22Rv1 (cell line): ENCODE measurements at regions not wholly inside any gene's neighbourhood (a gene's known extent, or its start where the extent isn't known, plus 50 kb on each side); places are given as distances from the start of the nearest gene placed in this dataset.

Experiments
- H3K27ac ChIP-seq: fragments of 450-650 bp; 2 replicates; pipeline ENCODE4 v1.5.1; 2017
- ZFX ChIP-seq: fragments of 450-650 bp; IDR thresholded peaks from 2 replicates; pipeline ENCODE4 v1.6.1; 2017; ENCODE audit warnings: antibody characterized with exemption, borderline replicate concordance
- TF ChIP-seq, protein P1 (sequence below): fragments of 450-650 bp; IDR thresholded peaks from 2 replicates; pipeline ENCODE4 v1.5.1; 2017; ENCODE audit warnings: mild to moderate bottlenecking

DNA sequence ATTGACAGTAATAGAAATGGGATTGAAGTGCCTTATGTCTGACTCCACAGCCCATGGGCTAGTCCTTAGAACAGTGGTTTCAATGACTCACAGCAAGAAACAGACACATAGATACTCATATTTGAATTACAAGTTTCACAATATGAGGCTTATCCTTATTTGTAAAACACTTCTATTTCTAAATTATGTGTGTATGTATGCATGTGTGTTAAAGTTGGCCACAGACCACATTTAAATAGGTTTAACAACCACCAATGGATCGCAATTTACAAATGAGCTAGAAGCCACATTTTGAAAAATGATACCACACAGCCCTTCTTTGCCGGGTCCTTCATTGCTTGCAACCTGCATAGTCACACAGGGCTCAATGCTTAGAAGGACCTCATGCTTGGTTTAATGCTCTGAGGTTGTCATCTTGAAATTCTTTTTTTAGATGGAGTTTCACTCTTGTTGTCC lies 157.8 kb upstream of the PREP start:
- no peak for TF ChIP-seq ZFX
- TF ChIP-seq, protein P1, sequence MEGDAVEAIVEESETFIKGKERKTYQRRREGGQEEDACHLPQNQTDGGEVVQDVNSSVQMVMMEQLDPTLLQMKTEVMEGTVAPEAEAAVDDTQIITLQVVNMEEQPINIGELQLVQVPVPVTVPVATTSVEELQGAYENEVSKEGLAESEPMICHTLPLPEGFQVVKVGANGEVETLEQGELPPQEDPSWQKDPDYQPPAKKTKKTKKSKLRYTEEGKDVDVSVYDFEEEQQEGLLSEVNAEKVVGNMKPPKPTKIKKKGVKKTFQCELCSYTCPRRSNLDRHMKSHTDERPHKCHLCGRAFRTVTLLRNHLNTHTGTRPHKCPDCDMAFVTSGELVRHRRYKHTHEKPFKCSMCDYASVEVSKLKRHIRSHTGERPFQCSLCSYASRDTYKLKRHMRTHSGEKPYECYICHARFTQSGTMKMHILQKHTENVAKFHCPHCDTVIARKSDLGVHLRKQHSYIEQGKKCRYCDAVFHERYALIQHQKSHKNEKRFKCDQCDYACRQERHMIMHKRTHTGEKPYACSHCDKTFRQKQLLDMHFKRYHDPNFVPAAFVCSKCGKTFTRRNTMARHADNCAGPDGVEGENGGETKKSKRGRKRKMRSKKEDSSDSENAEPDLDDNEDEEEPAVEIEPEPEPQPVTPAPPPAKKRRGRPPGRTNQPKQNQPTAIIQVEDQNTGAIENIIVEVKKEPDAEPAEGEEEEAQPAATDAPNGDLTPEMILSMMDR = no peak
- H3K27ac ChIP-seq = no peak overlapping the region

DNA sequence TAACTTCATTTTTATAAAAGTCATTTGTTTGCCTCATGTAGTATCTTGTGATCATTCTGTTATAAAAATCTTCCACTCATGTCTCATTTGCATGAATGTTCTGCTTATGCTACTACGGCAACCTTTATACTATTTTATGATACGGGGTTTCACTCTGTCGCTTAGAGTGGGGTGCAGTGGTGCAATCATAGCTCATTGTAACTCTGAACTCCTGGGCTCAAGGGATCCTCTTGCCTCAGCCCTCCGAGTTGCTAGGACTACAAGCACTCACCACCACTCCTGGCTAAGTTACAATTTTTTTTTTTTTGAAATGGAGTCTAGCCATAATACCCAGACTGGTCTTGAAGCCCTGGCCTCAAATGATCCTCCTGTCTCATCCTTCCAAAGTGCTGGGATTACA lies 154.4 kb upstream of the PREP start:
- no peak overlapping the region for H3K27ac ChIP-seq
- TF ChIP-seq, protein P1 = no peak
- no peak for TF ChIP-seq ZFX

DNA sequence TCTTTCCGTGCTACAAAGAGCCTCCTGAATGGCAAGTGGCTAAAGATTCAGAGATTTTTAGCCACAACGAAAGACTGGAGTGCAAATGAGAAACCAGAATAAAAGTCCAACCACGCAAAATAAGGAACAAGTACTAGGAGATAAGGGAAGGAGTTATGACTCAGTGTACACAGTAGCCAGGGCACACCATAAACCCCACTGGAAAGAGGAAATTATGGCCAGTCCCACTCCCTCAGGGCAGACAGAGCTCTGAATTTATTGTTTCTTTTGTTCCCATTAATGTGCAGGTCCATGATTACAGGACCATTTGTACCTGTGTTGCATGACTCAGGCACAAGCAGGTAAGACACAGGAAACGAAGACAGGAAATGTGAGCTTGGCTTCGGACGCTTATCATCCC lies 150.3 kb upstream of the PREP start:
- TF ChIP-seq, protein P1 = no peak
- TF ChIP-seq ZFX = no peak
- no peak overlapping the region for H3K27ac ChIP-seq

DNA sequence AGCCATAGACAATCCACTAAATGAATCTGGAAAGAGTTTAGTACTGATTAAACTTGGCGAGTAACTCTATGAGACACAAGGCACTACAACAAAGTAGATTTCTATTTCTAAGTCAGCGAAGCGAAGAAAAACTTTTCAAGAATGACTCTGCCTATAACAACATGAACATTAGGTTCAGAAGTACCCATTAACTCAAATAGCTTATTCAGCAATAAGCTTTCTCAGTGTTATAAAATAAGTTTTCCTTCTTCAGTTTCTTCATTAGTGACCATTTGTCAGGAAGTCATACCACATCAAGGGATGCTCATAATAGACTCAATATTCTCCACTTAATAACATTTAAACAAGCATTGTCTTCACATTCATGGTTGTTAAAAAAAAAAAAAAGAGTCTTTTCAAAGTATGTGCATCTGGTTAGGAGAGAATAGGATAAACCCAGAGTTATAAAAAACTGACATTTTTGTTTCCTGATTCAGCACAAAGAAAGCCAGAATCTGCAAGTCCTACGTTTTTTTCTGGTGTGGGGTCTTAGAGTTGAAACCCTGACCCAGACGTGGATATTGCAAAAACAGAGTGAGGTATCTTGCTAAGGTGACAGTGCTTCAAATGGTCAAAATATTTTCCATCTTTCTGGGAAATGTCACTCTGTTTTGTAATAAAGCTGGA lies 148.2 kb upstream of the PREP start:
- TF ChIP-seq ZFX = no peak
- TF ChIP-seq, protein P1 = no peak
- H3K27ac ChIP-seq = no peak overlapping the region

- TF ChIP-seq, protein P1 = no peak
- no peak for TF ChIP-seq ZFX
- H3K27ac ChIP-seq = no peak overlapping the region
Measured at GRCh38 chr6:105546754-105547153, 143.9 kb upstream of the PREP start.

DNA sequence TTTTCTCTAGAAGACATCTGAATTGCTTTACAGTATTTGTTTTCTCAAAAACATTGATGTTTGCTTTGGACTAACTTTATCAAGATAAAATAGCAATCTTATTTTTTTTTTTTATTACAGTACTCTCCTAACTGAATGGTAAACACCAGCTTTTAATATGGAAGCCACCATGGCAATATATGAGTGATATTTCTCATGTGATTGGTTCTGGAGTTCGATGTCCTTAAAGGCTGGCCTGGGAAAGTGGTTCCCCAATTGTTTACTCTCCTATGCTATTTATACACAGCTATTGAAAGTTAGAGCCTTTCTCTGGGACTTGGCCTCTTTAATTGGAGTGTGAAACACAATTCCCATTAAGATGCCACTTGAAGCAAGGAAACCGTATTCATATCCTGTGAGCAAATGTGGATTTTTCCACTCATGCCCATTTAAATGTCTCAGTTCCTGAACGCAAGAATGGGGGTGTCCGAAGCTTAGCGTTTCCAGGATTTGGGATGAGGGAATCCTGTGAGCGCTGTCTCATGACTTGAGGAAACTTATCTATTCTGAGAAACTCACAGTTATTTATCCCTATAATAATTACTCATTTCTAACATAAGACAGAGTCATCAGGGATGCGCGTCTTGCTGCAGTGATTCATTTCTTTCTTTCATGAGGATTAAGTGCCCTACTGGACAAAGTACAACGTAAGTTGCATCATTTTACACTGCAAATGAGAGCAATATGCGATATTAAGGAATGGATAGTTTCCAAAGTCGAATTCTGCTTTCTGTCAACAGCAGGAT lies 143.3 kb upstream of the PREP start:
- no peak overlapping the region for H3K27ac ChIP-seq
- TF ChIP-seq, protein P1 = no peak
- no peak for TF ChIP-seq ZFX
